Mucosa of stomach (tissue), 1 donor: ENCODE measurements at regions not wholly inside any gene's neighbourhood (a gene's known extent, or its start where the extent isn't known, plus 50 kb on each side); places are given as distances from the start of the nearest gene placed in this dataset.

ENCODE experiments used
- H3K27me3 ChIP-seq: one replicate; pipeline ENCODE4 v1.7.0; 2013; ENCODE audit warnings: mild to moderate bottlenecking, low read length; ENCODE audit not compliant: control insufficient read depth, insufficient read depth
- H3K36me3 ChIP-seq: one replicate; pipeline ENCODE4 v1.7.0; 2013; ENCODE audit warnings: low read length; ENCODE audit not compliant: control insufficient read depth, insufficient read depth
- H3K4me1 ChIP-seq: one replicate; pipeline ENCODE4 v1.7.0; 2013; ENCODE audit warnings: mild to moderate bottlenecking, low read length; ENCODE audit not compliant: control insufficient read depth, insufficient read depth
- H3K4me3 ChIP-seq: one replicate; pipeline ENCODE4 v1.7.0; 2013; ENCODE audit warnings: low read length
- H3K9ac ChIP-seq: one replicate; pipeline ENCODE4 v1.7.0; 2013; ENCODE audit warnings: mild to moderate bottlenecking, low read length, moderate library complexity
- H3K9me3 ChIP-seq: one replicate; pipeline ENCODE4 v1.7.0; 2013; ENCODE audit warnings: mild to moderate bottlenecking, low read length, moderate library complexity; ENCODE audit not compliant: control insufficient read depth
- donor health status: Pancreatic carcinoma.

DNA sequence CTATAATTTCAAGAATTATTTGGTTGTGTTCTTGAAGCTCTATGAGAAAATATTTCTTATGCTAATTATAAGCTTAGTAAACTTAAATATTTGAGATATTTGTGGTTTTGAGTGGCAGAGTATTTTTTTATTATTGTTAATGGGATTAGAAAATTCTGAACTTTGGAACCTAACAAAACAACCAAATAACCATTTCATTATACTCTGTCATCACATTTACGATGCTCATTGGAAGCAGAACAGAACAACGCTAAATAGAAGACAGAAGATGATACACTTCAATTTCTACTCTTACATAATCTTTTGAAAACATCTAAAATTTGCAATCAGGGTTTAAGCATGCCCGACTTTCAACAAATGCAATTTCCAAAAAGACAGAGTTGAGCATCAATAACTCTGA lies 270.2 kb downstream of the PTPRC start:
- Histone ChIP-seq H3K27me3 (no peaks in the 10 kb centered on the region), H3K36me3 (no peaks in the 10 kb centered on the region), H3K4me3 (no peak overlapping the region), H3K9me3 (no peaks in the 10 kb centered on the region), H3K9ac (no peak overlapping the region), H3K4me1 (no peaks in the 10 kb centered on the region)

DNA sequence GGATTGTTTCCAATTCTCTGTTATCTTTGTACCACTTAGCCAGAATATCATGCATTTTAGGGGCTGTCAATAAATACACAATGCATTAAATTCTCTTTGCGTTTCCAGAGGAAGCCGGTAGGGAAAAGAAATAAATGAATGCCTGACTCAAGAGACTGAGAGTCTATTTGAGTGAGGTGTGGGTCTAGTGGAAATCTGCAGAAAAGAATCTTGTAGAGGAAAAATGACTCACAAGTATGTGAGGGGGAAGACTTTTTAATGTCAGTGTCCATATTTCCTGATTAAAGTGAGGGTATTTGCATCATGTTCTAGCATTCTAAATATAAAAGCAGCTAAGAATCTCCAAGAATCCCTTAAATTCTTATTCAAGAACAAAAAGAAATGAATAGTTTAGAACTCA lies 271.1 kb downstream of the PTPRC start:
- H3K36me3 ChIP-seq, result no peaks in the 10 kb centered on the region
- no peaks in the 10 kb centered on the region for H3K27me3 ChIP-seq
- H3K9me3 ChIP-seq, result no peaks in the 10 kb centered on the region
- no peaks in the 10 kb centered on the region for H3K4me1 ChIP-seq
- no peak overlapping the region for H3K4me3 ChIP-seq
- H3K9ac ChIP-seq, result no peak overlapping the region

DNA sequence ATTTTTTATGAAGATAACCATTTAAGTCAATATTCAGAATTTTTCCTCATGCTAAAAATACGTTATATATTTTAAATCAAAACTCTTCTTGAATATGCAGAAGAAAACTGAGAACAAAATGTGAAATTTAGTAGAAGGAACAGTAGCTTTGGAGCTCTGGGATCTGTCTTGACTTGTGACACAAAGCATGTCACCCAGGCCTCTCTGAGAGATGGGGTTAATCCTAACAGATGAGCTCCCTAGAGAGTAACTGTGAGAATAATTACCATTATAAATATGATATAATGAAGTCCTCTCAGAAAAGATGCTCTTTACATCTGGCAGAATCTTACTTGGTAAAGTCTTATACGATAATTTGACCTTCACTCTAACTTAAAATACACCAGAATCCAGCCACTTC lies 272.0 kb downstream of the PTPRC start:
- Histone ChIP-seq H3K4me3 (no peak overlapping the region), H3K9ac (no peak overlapping the region), H3K9me3 (no peaks in the 10 kb centered on the region), H3K27me3 (no peaks in the 10 kb centered on the region), H3K36me3 (no peaks in the 10 kb centered on the region), H3K4me1 (no peaks in the 10 kb centered on the region)

DNA sequence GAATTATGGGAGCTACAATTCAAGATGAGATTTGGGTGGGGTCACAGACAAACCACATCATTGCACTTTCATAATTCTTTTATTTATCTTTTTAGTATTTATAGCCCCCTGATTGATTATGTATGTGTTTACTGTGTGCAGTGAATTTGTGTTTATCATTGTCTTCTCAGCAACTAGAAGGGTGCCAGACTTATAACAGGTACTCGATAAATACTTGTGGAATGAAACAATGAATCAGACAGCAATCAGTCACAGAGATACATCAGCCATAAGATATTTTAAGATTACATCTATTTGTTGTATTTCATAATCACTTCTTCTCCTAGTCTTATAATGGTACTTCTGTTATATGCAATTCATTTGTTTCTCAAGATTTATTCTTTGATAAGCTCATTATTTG lies 273.2 kb downstream of the PTPRC start:
- Histone ChIP-seq H3K4me1 (no peaks in the 10 kb centered on the region), H3K4me3 (no peak overlapping the region), H3K36me3 (no peaks in the 10 kb centered on the region), H3K9me3 (no peaks in the 10 kb centered on the region), H3K9ac (no peak overlapping the region), H3K27me3 (no peaks in the 10 kb centered on the region)

DNA sequence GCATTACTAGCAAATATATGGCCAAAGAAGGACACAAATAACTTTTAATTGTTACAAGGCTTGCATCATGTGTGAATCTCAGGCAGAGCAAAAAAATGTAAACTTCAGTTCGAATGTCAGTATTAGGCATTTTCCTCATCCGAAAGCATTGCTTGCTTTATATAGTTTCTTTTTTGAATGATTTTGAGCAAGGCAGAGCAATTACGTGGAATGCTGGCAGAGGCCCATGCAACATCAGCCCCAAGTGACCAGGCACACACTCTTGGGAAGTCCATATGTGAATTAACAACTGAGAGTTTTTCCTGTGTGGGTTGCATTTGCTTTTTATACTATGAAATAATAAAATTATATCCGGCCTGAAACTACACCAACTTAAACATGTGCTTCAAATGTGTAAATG lies 274.8 kb downstream of the PTPRC start:
- no peak overlapping the region for H3K9ac ChIP-seq
- no peaks in the 10 kb centered on the region for H3K4me1 ChIP-seq
- no peaks in the 10 kb centered on the region for H3K9me3 ChIP-seq
- no peak overlapping the region for H3K4me3 ChIP-seq
- H3K27me3 ChIP-seq, result no peaks in the 10 kb centered on the region
- H3K36me3 ChIP-seq, result no peaks in the 10 kb centered on the region

DNA sequence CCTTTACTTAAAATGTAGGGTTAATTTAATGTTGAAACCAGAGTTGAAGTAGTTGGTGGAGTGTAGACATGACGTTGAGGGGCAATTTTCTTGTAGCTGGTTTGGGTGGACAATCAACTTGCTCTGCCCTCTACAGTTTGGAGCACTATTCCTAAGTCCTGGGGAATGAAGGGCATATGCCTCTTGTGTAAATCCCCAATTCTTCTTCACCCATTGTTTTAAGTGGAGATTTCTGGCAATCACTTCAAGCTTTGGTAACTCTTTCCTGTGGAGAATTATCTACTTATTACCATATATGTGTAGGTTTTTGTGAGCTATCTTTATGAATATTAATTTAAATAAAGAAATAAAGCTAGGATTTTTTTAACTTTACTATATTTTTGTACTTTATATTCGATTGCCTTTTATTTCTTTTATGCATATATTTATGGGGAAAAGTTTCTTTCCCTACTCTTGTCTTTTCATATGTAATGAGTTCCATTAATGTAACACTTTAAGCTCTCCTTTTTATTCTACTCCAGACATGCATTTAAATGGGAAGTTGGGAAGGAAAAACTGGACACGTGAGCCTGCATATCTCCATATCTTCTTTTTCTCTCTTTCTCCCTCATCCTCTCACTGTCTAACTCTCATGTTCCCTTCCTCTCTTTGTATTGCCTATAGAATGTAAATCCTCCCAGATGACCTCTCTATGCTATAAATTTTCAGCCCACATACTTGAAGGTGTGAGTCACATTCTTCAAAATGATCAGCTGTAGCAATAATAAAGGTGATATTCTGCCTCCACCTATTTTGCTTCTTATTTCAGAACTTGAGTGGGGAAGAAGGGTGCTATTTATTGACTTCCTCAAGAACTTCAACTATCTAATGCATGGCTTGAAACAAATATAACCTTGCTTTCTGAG lies 276.7 kb downstream of the PTPRC start:
- Histone ChIP-seq H3K9ac (no peak overlapping the region), H3K36me3 (no peaks in the 10 kb centered on the region), H3K4me1 (no peaks in the 10 kb centered on the region), H3K27me3 (no peaks in the 10 kb centered on the region), H3K9me3 (no peaks in the 10 kb centered on the region), H3K4me3 (no peak overlapping the region)

DNA sequence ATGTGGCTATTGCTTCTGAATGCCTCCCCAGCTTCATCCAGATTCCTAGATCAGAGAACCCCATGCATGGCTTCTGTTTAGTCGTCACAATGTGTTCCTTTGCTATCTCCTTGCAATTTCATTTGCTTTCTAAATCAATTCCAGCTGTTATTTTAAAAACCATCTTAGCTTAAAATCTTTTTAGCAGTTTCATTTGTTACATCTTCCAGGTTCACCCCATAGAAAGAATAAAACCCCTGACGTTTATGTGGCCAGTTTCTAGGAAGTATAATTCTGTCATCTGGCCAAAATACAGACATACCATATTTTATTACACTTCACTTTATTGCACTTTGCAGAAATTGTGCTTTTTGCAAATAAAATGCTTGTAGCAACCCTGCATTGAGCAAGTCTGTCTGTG lies 278.4 kb downstream of the PTPRC start:
- no peaks in the 10 kb centered on the region for H3K36me3 ChIP-seq
- H3K9me3 ChIP-seq, result no peaks in the 10 kb centered on the region
- no peaks in the 10 kb centered on the region for H3K27me3 ChIP-seq
- no peak overlapping the region for H3K9ac ChIP-seq
- H3K4me3 ChIP-seq, result no peak overlapping the region
- no peaks in the 10 kb centered on the region for H3K4me1 ChIP-seq

DNA sequence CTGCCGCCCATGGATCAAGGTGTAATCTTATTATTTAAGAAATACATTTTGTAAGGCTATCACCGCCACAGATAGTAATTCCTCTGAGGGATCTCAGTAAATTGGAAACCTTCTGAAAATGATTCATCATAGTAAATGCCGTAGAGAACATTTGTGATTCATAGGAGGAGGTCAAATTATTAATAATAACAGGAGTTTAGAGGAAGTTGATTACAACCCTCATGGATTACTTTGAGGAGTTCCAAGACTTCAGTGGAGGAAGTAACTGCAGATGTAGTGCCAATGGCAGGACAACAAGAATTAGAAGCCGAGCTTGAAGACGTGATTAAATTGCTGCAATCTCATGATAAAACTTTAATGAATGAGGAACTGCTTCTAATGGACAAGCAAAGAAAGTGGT lies 280.1 kb downstream of the PTPRC start:
- Histone ChIP-seq H3K9me3 (no peaks in the 10 kb centered on the region), H3K27me3 (no peaks in the 10 kb centered on the region), H3K4me1 (no peaks in the 10 kb centered on the region), H3K9ac (no peak overlapping the region), H3K36me3 (no peaks in the 10 kb centered on the region), H3K4me3 (no peak overlapping the region)

DNA sequence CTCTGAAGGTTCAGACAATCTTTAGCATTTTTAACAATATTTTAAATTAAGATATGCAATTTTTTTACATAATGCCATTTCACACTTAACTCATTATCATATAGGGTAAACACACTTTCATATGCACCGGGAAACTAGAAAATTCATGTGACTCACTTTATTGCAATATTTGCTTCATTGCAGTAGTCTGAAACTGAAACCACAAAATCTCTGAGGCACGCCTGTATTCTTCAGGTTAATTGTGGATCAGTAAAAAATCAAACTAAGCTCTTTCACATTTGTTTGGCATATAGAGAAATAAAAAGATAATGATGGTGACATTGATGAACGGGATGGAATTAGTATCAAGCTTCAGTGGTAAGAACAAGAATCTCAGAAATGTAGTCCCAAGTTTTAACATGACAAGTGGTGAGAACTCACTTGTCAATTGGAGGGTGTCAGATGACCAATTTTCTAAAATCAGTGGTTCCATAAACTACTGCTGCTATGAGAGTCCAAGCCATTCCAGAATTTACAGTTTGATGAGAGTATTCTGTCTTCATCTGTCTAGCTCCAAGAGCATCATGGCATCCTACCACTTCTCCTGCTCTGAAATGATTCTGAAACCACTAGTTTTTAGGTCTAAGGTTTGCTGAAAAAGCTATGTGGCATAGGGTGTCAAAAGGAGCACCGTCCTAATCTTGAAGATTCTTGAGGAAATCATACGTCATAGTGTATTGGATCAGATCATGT lies 281.0 kb downstream of the PTPRC start:
- Histone ChIP-seq H3K4me1 (no peaks in the 10 kb centered on the region), H3K4me3 (no peak overlapping the region), H3K27me3 (no peaks in the 10 kb centered on the region), H3K9me3 (no peaks in the 10 kb centered on the region), H3K36me3 (no peaks in the 10 kb centered on the region), H3K9ac (no peak overlapping the region)

DNA sequence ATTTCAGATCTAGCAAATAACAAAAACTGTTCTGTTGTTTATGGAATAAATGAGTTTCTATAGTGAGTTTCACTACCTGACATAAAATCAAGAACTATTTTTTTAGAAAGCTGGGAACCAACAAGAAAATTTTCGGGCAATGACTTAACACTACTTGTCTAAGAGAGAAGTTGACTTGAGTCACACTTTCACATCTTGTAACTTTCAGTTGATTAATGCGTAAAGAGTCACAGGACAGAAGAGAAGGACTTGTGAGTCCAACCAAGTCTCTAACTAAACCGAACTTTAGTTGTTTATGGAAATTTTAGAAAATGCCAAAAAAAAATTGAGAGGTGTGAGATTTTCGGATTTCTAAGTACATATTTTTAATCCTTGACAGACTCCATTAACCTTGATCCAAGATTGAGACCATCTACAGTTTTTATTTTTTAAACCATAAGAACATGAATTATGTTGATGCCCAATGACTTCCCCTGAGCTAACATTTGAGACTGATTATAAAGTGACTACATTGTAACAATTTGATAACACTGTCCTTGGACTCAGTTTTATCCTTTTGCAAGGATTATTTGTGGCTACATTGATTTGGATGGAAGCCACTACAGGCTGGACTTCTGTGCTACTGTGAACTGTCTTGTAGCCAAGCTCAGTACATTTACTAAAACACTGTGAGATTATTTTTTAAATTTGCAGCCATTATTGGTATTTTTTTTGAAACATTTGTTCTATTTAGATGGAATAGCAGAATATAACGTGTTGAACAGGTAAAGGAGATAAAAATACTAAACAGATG lies 284.0 kb downstream of the PTPRC start:
- H3K4me3 ChIP-seq, result no peak overlapping the region

DNA sequence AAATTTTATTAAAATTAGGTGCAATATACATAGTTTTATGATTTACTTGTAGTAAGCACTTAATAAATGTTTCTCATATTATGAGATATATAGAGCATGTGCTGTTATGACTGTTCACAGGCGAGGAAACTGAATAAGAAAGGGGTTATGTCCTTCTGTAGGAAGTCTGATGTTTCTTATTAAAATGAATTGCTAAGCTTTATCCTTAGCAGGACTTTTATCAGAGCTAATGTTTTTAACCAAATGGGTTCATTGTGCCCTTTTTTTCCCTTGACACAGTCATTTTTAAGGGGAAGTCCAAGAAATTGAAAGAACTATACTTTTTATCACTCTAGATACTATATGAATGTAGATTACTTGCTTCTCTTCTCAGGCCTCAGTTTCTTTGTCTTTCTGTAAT lies 285.2 kb downstream of the PTPRC start:
- H3K36me3 ChIP-seq, result no peaks in the 10 kb centered on the region
- H3K9me3 ChIP-seq, result no peaks in the 10 kb centered on the region
- no peaks in the 10 kb centered on the region for H3K27me3 ChIP-seq
- no peak overlapping the region for H3K4me3 ChIP-seq
- H3K9ac ChIP-seq, result no peak overlapping the region
- H3K4me1 ChIP-seq, result no peaks in the 10 kb centered on the region

More for the DNA sequence above, 284.0 kb downstream of the PTPRC start:
- Histone ChIP-seq H3K27me3 (no peaks in the 10 kb centered on the region), H3K9me3 (no peaks in the 10 kb centered on the region), H3K36me3 (no peaks in the 10 kb centered on the region), H3K9ac (no peak overlapping the region), H3K4me1 (no peaks in the 10 kb centered on the region)

DNA sequence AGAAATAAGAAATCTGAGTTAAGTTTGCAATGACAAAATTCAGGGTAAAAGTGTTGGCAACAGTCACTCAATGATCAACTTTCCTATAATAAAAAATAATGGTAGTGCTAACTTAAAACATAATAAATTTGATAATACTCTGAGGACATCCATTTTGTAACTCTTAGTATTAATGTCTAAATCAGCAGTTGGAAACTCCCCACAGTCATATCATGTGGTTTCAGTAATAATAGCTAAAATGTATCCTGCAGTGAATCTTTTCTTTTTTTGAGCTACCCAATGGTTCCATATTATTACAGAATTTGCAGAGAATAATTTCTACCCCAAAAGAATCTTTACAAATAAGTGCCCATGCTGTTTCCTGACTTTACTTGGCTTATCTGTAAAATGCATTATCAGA lies 286.7 kb downstream of the PTPRC start:
- no peak overlapping the region for H3K4me3 ChIP-seq

More for the DNA sequence above, 286.7 kb downstream of the PTPRC start:
- Histone ChIP-seq H3K9ac (no peak overlapping the region), H3K36me3 (no peaks in the 10 kb centered on the region), H3K9me3 (no peaks in the 10 kb centered on the region), H3K4me1 (no peaks in the 10 kb centered on the region), H3K27me3 (no peaks in the 10 kb centered on the region)
